Suprapubic skin (tissue), 4 donors: ENCODE measurements at regions not wholly inside any gene's neighbourhood (a gene's known extent, or its start where the extent isn't known, plus 50 kb on each side); places are given as distances from the start of the nearest gene placed in this dataset.

Source experiments
- DNase-seq, 2 donors: peaks; one replicate each; pipeline ENCODE4 v3.0.0-alpha.2; 2019; ENCODE audit warnings: low spot score in 2 of 2
- H3K27ac ChIP-seq: fragments of 200-600 bp; sonication (generic); one replicate; pipeline ENCODE4 v1.5.1; 2019
- H3K27me3 ChIP-seq: fragments of 200-600 bp; sonication (generic); one replicate; pipeline ENCODE4 v1.5.1; 2019
- H3K36me3 ChIP-seq: fragments of 200-600 bp; sonication (generic); one replicate; pipeline ENCODE4 v1.5.1; 2019
- H3K4me1 ChIP-seq: fragments of 200-600 bp; sonication (generic); one replicate; pipeline ENCODE4 v1.5.1; 2019
- H3K4me3 ChIP-seq: fragments of 200-600 bp; sonication (generic); one replicate; pipeline ENCODE4 v1.5.1; 2019; ENCODE audit warnings: mild to moderate bottlenecking
- H3K9me3 ChIP-seq: fragments of 200-600 bp; sonication (generic); one replicate; pipeline ENCODE4 v1.5.1; 2019
- CTCF ChIP-seq, 2 donors: fragments of 200-600 bp in 1 of 2; fragments of 450-650 bp in 1 of 2; sonication (generic) in 1 of 2; IDR thresholded peaks; one replicate each; pipeline ENCODE4 v1.5.1; 2016 to 2019; ENCODE audit warnings: antibody characterized with exemption in 2 of 2, mild to moderate bottlenecking in 1 of 2, moderate library complexity in 1 of 2
- EP300 ChIP-seq: sonication (generic); formaldehyde crosslinking; IDR thresholded peaks from one replicate; pipeline ENCODE4 v1.6.1; 2017; ENCODE audit warnings: antibody characterized with exemption
- POLR2A ChIP-seq, 2 donors: fragments of 450-650 bp; IDR thresholded peaks; one replicate each; pipeline ENCODE4 v1.6.1; 2017; ENCODE audit warnings: antibody characterized with exemption in 2 of 2, mild to moderate bottlenecking in 2 of 2, moderate library complexity in 2 of 2
- POLR2AphosphoS5 ChIP-seq, 3 donors: sonication (generic); formaldehyde crosslinking; IDR thresholded peaks; one replicate each; pipeline ENCODE4 v1.6.1; 2017; ENCODE audit warnings: antibody characterized with exemption in 3 of 3
- WGBS: methylation state at CpG from one replicate; pipeline ENCODE4 v1.1.5; 2018; 5-methylcytosine and 5-hydroxymethylcytosine counted together

DNA sequence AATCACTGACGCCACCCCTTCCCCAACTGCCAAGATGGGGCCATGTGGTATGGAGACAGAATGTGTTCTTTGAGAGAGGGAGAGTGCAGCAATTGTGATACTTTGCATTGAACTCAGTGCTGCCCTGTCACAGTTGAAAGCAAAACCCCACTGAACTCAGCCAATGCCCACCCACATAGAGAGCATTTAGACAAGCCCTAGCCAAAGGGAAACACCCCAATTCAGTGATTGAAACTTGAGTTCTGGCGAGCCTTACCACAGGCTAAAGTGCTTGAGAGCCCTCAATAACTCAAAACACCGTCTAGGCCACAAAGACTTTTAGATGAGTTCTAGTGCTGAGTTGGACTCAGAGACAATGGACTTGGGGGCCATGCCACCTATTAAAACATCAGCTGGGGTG is 751.9 kb upstream of the POT1 start:
- Histone ChIP-seq H3K9me3 (no peaks in the 10 kb centered on the region), H3K27ac (no peak overlapping the region), H3K4me3 (no peak overlapping the region), H3K4me1 (no peaks in the 10 kb centered on the region), H3K27me3 (no peaks in the 10 kb centered on the region), H3K36me3 (no peaks in the 10 kb centered on the region)
- no peak for DNase-seq
- 87% methylated on average over 3 of the region's 3 CpGs for WGBS
- no peak for TF ChIP-seq POLR2AphosphoS5 (IDR thresholded peaks at IDR 0.05)
- TF ChIP-seq CTCF (IDR thresholded peaks at IDR 0.05), result no peak
- no peak for TF ChIP-seq EP300
- no peak for TF ChIP-seq POLR2A (IDR thresholded peaks at IDR 0.05)

GRCh38 chr7:125678771-125679170 is 749.1 kb upstream of the POT1 start:
- 76% methylated on average over 2 of the region's 2 CpGs for WGBS

GRCh38 chr7:125675640-125676039 is 746.0 kb upstream of the POT1 start:
- no peak for DNase-seq
- H3K4me1 ChIP-seq, result no peaks in the 10 kb centered on the region
- H3K27ac ChIP-seq, result no peak overlapping the region
- no peak overlapping the region for H3K4me3 ChIP-seq
- TF ChIP-seq POLR2A (IDR thresholded peaks at IDR 0.05) (no peak), CTCF (IDR thresholded peaks at IDR 0.05) (no peak), POLR2AphosphoS5 (IDR thresholded peaks at IDR 0.05) (no peak), EP300 (no peak)
- H3K36me3 ChIP-seq, result no peaks in the 10 kb centered on the region
- no peaks in the 10 kb centered on the region for H3K9me3 ChIP-seq
- no peaks in the 10 kb centered on the region for H3K27me3 ChIP-seq
- 51% methylated on average over 2 of the region's 2 CpGs for WGBS

More at GRCh38 chr7:125678771-125679170, 749.1 kb upstream of the POT1 start:
- Histone ChIP-seq H3K27ac (no peak overlapping the region), H3K9me3 (no peaks in the 10 kb centered on the region), H3K36me3 (no peaks in the 10 kb centered on the region), H3K4me3 (no peak overlapping the region), H3K27me3 (no peaks in the 10 kb centered on the region), H3K4me1 (no peaks in the 10 kb centered on the region)
- DNase-seq, result no peak
- TF ChIP-seq EP300, result no peak

- TF ChIP-seq POLR2AphosphoS5 (IDR thresholded peaks at IDR 0.05) (no peak), EP300 (no peak), POLR2A (IDR thresholded peaks at IDR 0.05) (no peak), CTCF (IDR thresholded peaks at IDR 0.05) (no peak)
- Histone ChIP-seq H3K4me3 (no peak overlapping the region), H3K27ac (no peak overlapping the region), H3K36me3 (no peaks in the 10 kb centered on the region), H3K9me3 (no peaks in the 10 kb centered on the region), H3K27me3 (no peaks in the 10 kb centered on the region), H3K4me1 (no peaks in the 10 kb centered on the region)
- WGBS, result 93% methylated on average over 4 of the region's 4 CpGs
- no peak for DNase-seq
Measured at GRCh38 chr7:125675169-125675568, 745.5 kb upstream of the POT1 start.

DNA sequence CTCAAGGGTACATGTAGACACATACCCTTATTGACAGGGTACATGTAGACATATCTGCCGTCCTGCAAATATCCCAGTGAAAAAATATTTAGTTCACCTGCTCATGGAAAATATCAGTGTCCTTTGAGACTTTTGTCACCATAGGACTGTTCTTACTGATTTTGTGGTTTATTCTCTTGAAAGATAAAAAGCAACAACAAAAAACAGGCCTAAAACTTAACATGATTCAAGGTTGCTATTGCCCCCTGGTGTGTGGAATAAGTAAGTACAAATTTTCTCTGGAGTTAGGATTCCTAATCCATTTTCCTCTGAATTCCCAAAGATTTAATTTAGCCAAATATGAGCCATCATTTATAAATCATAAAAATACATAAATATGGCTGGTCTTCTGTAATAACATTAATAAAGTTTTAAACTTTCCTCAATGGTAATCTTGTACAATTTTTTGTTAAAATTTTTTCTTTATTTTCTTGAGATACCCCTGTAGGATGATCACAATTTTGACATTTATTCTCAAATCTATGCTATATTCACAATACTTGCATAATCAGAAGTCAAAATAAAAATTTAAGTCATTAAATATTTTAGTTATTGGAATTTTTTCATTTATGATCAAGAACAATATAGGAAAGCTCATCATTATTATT is 741.4 kb upstream of the POT1 start:
- Histone ChIP-seq H3K27me3 (no peaks in the 10 kb centered on the region), H3K4me3 (no peak overlapping the region), H3K36me3 (no peaks in the 10 kb centered on the region), H3K27ac (no peak overlapping the region), H3K9me3 (no peaks in the 10 kb centered on the region), H3K4me1 (no peaks in the 10 kb centered on the region)
- DNase-seq, result no peak
- TF ChIP-seq CTCF (IDR thresholded peaks at IDR 0.05) (peak in 1 of 2 donors; percentile 19), EP300 (no peak)
- 92% methylated on average over 1 of the region's 1 CpG for WGBS
